ENCODE measurements at regions not wholly inside any gene's neighbourhood (a gene's known extent, or its start where the extent isn't known, plus 50 kb on each side); places are given as distances from the start of the nearest gene placed in this dataset.

DNA sequence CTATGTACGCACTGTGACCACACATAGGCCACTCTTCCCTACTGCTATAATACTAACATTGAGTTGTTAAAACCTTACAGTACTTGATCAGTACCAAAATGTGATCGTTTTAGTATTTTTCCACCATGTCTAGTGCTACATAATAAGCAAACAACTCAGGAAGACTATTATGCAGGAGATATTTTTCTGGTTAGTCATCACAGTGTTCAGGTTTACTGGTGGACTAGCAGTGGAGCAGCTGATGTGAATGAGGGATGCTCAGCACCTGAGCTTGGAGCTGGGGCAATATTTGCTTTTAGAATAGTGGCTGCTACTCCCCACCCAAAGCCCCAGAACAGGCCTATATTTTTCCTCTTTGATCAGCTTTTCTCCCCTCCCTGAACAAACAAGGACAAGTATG is 513.1 kb downstream of the KCNH5 start:
- TF ChIP-seq CTCF (IDR thresholded peaks at IDR 0.05; ENCODE audit: low read depth, low read length), result no peak

GRCh38 chr14:62546862-62547474 is 498.3 kb downstream of the KCNH5 start:
- TF ChIP-seq CTCF (IDR thresholded peaks at IDR 0.05; ENCODE audit: low read depth, low read length), result no peak
- H3K4me3 ChIP-seq (ENCODE audit: low read depth, low read length), result no peak overlapping the region

More for the DNA sequence above, 513.1 kb downstream of the KCNH5 start:
- H3K4me3 ChIP-seq (ENCODE audit: low read depth, low read length), result no peak overlapping the region

GRCh38 chr14:62557416-62557815 is 487.8 kb downstream of the KCNH5 start:
- H3K4me3 ChIP-seq (ENCODE audit: low read depth, low read length), result no peak overlapping the region
- no peak for TF ChIP-seq CTCF (IDR thresholded peaks at IDR 0.05; ENCODE audit: low read depth, low read length)

GRCh38 chr14:62558451-62558850 is 486.8 kb downstream of the KCNH5 start:
- no peak overlapping the region for H3K4me3 ChIP-seq (ENCODE audit: low read depth, low read length)
- TF ChIP-seq CTCF (IDR thresholded peaks at IDR 0.05; ENCODE audit: low read depth, low read length), result no peak

DNA sequence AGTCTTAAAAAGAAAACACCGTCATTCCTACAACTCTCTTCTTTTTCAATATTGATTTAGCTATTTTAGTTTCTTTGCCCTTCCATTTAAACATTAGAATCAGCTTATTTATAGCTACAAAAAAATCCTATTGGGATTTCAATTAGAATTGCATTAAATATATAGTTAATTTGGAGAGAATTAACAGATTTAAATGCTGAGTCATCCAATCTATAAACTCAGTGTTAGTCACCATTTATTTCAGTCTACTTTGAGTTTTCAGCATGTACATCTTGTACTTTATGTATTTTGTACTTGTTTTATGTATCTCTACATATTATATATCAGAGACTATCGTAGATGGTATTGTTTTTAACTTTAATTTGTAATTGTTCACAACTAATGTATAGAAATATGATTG is 460.0 kb downstream of the KCNH5 start:
- no peak for TF ChIP-seq CTCF (IDR thresholded peaks at IDR 0.05; ENCODE audit: low read depth, low read length)
- no peak overlapping the region for H3K4me3 ChIP-seq (ENCODE audit: low read depth, low read length)

- no peak overlapping the region for H3K4me3 ChIP-seq (ENCODE audit: low read depth, low read length)
- TF ChIP-seq CTCF (IDR thresholded peaks at IDR 0.05; ENCODE audit: low read depth, low read length), result no peak
Observed at GRCh38 chr14:62592877-62593276, 452.4 kb downstream of the KCNH5 start.

- TF ChIP-seq CTCF (IDR thresholded peaks at IDR 0.05; ENCODE audit: low read depth, low read length), result no peak
- no peak overlapping the region for H3K4me3 ChIP-seq (ENCODE audit: low read depth, low read length)
Observed at GRCh38 chr14:62597143-62597542, 448.1 kb downstream of the KCNH5 start.
